ENCODE measurements at regions not wholly inside any gene's neighbourhood (a gene's known extent, or its start where the extent isn't known, plus 50 kb on each side); places are given as distances from the start of the nearest gene placed in this dataset.

GRCh38 chr17:70875729-70876310 lies 706.5 kb downstream of the KCNJ2 start:
- TF ChIP-seq CTCF (IDR thresholded peaks at IDR 0.05), result no peak
- TF ChIP-seq POLR2A (IDR thresholded peaks at IDR 0.05), result no peak

Measured in uterus (tissue), 2 donors.